GM21737 (cell line): ENCODE measurements at regions not wholly inside any gene's neighbourhood (a gene's known extent, or its start where the extent isn't known, plus 50 kb on each side); places are given as distances from the start of the nearest gene placed in this dataset.
A peak's percentile ranks its signal among the peaks of the same experiment; 100 is the strongest.
"Not testable (repeated sequence)": the region's sequence is repeated elsewhere in the genome, so short reads cannot be mapped to it uniquely, and the experiment has no call there.

ENCODE experiments used
- ATAC-seq: cut with Tn5 transposase; IDR thresholded peaks from one replicate; pipeline ENCODE4 v1.9.1; 2021; ENCODE audit warnings: mild to moderate bottlenecking, moderate library complexity; ENCODE audit not compliant: unreplicated experiment

- ATAC-seq, result peak; percentile 53
These were observed 202.7 kb upstream of the SPOPL start for GRCh38 chr2:138298900-138299299.

- ATAC-seq, result no peak
These were observed 194.9 kb upstream of the SPOPL start for GRCh38 chr2:138306626-138307025.

- no peak for ATAC-seq
These were observed 194.5 kb upstream of the SPOPL start for GRCh38 chr2:138307099-138307498.

GRCh38 chr2:138309760-138310159, 191.8 kb upstream of the SPOPL start:
- ATAC-seq, result no peak

GRCh38 chr2:138312061-138312460, 189.5 kb upstream of the SPOPL start:
- ATAC-seq, result no peak

GRCh38 chr2:138315619-138316018, 186.0 kb upstream of the SPOPL start:
- ATAC-seq, result not testable (repeated sequence)

GRCh38 chr2:138319616-138320015, 182.0 kb upstream of the SPOPL start:
- ATAC-seq, result no peak

- no peak for ATAC-seq
These were observed 180.1 kb upstream of the SPOPL start for GRCh38 chr2:138321458-138321857.

- ATAC-seq, result no peak
These were observed 178.0 kb upstream of the SPOPL start for GRCh38 chr2:138323382-138324067.

- ATAC-seq, result no peak
These were observed 177.3 kb upstream of the SPOPL start for GRCh38 chr2:138324068-138324771.

GRCh38 chr2:138327967-138328366, 173.6 kb upstream of the SPOPL start:
- ATAC-seq, result no peak

- ATAC-seq, result no peak
These were observed 172.4 kb upstream of the SPOPL start for GRCh38 chr2:138329162-138329561.

GRCh38 chr2:138329591-138329990, 172.0 kb upstream of the SPOPL start:
- no peak for ATAC-seq

GRCh38 chr2:138333121-138333520, 168.4 kb upstream of the SPOPL start:
- no peak for ATAC-seq

GRCh38 chr2:138333677-138334076, 167.9 kb upstream of the SPOPL start:
- ATAC-seq, result no peak

GRCh38 chr2:138334323-138334722, 167.2 kb upstream of the SPOPL start:
- ATAC-seq, result no peak

GRCh38 chr2:138335036-138335435, 166.5 kb upstream of the SPOPL start:
- no peak for ATAC-seq

GRCh38 chr2:138336146-138336545, 165.4 kb upstream of the SPOPL start:
- no peak for ATAC-seq

- no peak for ATAC-seq
These were observed 146.3 kb upstream of the SPOPL start for GRCh38 chr2:138355244-138355643.

GRCh38 chr2:138356178-138356577, 145.4 kb upstream of the SPOPL start:
- ATAC-seq, result no peak

GRCh38 chr2:138359532-138359931, 142.0 kb upstream of the SPOPL start:
- ATAC-seq, result no peak

GRCh38 chr2:138364554-138365162, 136.9 kb upstream of the SPOPL start:
- no peak for ATAC-seq
